Hepatocyte (in vitro differentiated cells): ENCODE measurements at regions not wholly inside any gene's neighbourhood (a gene's known extent, or its start where the extent isn't known, plus 50 kb on each side); places are given as distances from the start of the nearest gene placed in this dataset.

Experiments used
- DNase-seq: peaks from one replicate; pipeline ENCODE4 v3.0.0-alpha.2; 2016; ENCODE audit warnings: low spot score
- H2AFZ ChIP-seq: fragments of 200-600 bp; sonication (generic); 2 replicates; pipeline ENCODE4 v1.6.0; 2016; ENCODE audit warnings: antibody characterized with exemption, mild to moderate bottlenecking
- H3K27ac ChIP-seq: fragments of 200-600 bp; sonication (generic); 2 replicates; pipeline ENCODE4 v1.5.1; 2016; ENCODE audit warnings: mild to moderate bottlenecking
- H3K27me3 ChIP-seq: fragments of 200-600 bp; sonication (generic); 2 replicates; pipeline ENCODE4 v1.6.1; 2016
- H3K36me3 ChIP-seq: fragments of 200-600 bp; sonication (generic); replicated peaks from 2 replicates; pipeline ENCODE4 v1.5.1; 2016; ENCODE audit warnings: low read depth; ENCODE audit not compliant: insufficient read depth
- H3K4me1 ChIP-seq: fragments of 200-600 bp; sonication (generic); 2 replicates; pipeline ENCODE4 v1.5.1; 2016; ENCODE audit warnings: mild to moderate bottlenecking, moderate library complexity; ENCODE audit not compliant: insufficient read depth
- H3K4me2 ChIP-seq: fragments of 200-600 bp; sonication (generic); 2 replicates; pipeline ENCODE4 v1.6.0; 2016
- H3K4me3 ChIP-seq: fragments of 200-600 bp; sonication (generic); 2 replicates; pipeline ENCODE4 v1.5.1; 2016; ENCODE audit warnings: mild to moderate bottlenecking
- H3K79me2 ChIP-seq: fragments of 200-600 bp; sonication (generic); 2 replicates; pipeline ENCODE4 v1.6.0; 2017; ENCODE audit warnings: mild to moderate bottlenecking
- H3K9me2 ChIP-seq: fragments of 200-600 bp; sonication (generic); replicated peaks from 2 replicates; pipeline ENCODE4 v1.6.0; 2017; ENCODE audit warnings: mild to moderate bottlenecking; ENCODE audit not compliant: insufficient read depth
- H3K9me3 ChIP-seq: fragments of 200-600 bp; sonication (generic); 2 replicates; pipeline ENCODE4 v1.5.1; 2016; ENCODE audit warnings: low read depth, mild to moderate bottlenecking
- H4K20me1 ChIP-seq: fragments of 200-600 bp; sonication (generic); 2 replicates; pipeline ENCODE4 v1.6.0; 2016; ENCODE audit warnings: mild to moderate bottlenecking; ENCODE audit not compliant: insufficient read depth, poor library complexity, severe bottlenecking
- CTCF ChIP-seq: fragments of 200-600 bp; sonication (generic); IDR thresholded peaks from 2 replicates; pipeline ENCODE4 v1.5.1; 2016; ENCODE audit warnings: antibody characterized with exemption, mild to moderate bottlenecking; ENCODE audit not compliant: poor library complexity
- EZH2 ChIP-seq: fragments of 200-600 bp; sonication (generic); IDR thresholded peaks from 2 replicates; pipeline ENCODE4 v1.6.1; 2016; ENCODE audit warnings: antibody characterized with exemption, mild to moderate bottlenecking, borderline replicate concordance
- EZH2phosphoT487 ChIP-seq: fragments of 200-600 bp; sonication (generic); IDR thresholded peaks from one replicate; pipeline ENCODE4 v1.6.1; 2018; ENCODE audit warnings: antibody characterized with exemption, mild to moderate bottlenecking, low read depth, moderate library complexity; ENCODE audit not compliant: unreplicated experiment, severe bottlenecking
- WGBS: methylation state at CpG from one replicate; pipeline ENCODE4 v1.1.6; 2016; ENCODE audit warnings: low lambda C conversion rate; ENCODE audit errors: missing lambda C conversion rate; 5-methylcytosine and 5-hydroxymethylcytosine counted together

GRCh38 chr15:31268108-31268501 lies 58.5 kb upstream of the KLF13 start:
- H4K20me1 ChIP-seq = no peaks in the 10 kb centered on the region
- H3K9me3 ChIP-seq = no peaks in the 10 kb centered on the region
- no peaks in the 10 kb centered on the region for H3K79me2 ChIP-seq
- no peaks in the 10 kb centered on the region for H3K36me3 ChIP-seq
- DNase-seq = no peak
- H3K4me3 ChIP-seq = no peak overlapping the region
- TF ChIP-seq CTCF (no peak), EZH2 (no peak), EZH2phosphoT487 (no peak)
- peaks cover 13% of the 10 kb centered on the region for H3K4me1 ChIP-seq
- H3K27ac ChIP-seq = no peak overlapping the region
- H3K27me3 ChIP-seq = no peaks in the 10 kb centered on the region
- no peak overlapping the region for H2AFZ ChIP-seq
- 84% methylated on average over 2 of the region's 2 CpGs for WGBS
- no peak overlapping the region for H3K4me2 ChIP-seq
- H3K9me2 ChIP-seq = no peaks in the 10 kb centered on the region

- TF ChIP-seq CTCF = no peak
- TF ChIP-seq EZH2phosphoT487 = no peak
- TF ChIP-seq EZH2 = no peak
- H3K79me2 ChIP-seq = no peaks in the 10 kb centered on the region
- H3K4me2 ChIP-seq = no peak overlapping the region
- H3K4me1 ChIP-seq = peaks cover 13% of the 10 kb centered on the region
- H3K4me3 ChIP-seq = no peak overlapping the region
- no peaks in the 10 kb centered on the region for H4K20me1 ChIP-seq
- H3K27ac ChIP-seq = no peak overlapping the region
- H3K9me3 ChIP-seq = no peaks in the 10 kb centered on the region
- no peaks in the 10 kb centered on the region for H3K9me2 ChIP-seq
- no peak overlapping the region for H2AFZ ChIP-seq
- H3K27me3 ChIP-seq = no peaks in the 10 kb centered on the region
- WGBS = 85% methylated on average over 11 of the region's 11 CpGs
- H3K36me3 ChIP-seq = no peaks in the 10 kb centered on the region
- peak; percentile 21 for DNase-seq
These were observed 57.5 kb upstream of the KLF13 start for GRCh38 chr15:31268911-31269784.

GRCh38 chr15:31269816-31270575 lies 56.6 kb upstream of the KLF13 start:
- no peak overlapping the region for H2AFZ ChIP-seq
- H3K4me3 ChIP-seq = no peak overlapping the region
- no peaks in the 10 kb centered on the region for H3K36me3 ChIP-seq
- H3K4me1 ChIP-seq = peaks cover 17% of the 10 kb centered on the region
- no peaks in the 10 kb centered on the region for H3K9me3 ChIP-seq
- no peaks in the 10 kb centered on the region for H3K27me3 ChIP-seq
- H3K9me2 ChIP-seq = no peaks in the 10 kb centered on the region
- no peak overlapping the region for H3K4me2 ChIP-seq
- no peak overlapping the region for H3K27ac ChIP-seq
- H4K20me1 ChIP-seq = no peaks in the 10 kb centered on the region
- H3K79me2 ChIP-seq = no peaks in the 10 kb centered on the region
- DNase-seq = no peak
- whole genome bisulfite sequencing = 90% methylated on average over 5 of the region's 5 CpGs
- TF ChIP-seq EZH2phosphoT487 (no peak), EZH2 (no peak), CTCF (no peak)
